ENCODE measurements at regions not wholly inside any gene's neighbourhood (a gene's known extent, or its start where the extent isn't known, plus 50 kb on each side); places are given as distances from the start of the nearest gene placed in this dataset.

- DNase-seq (ENCODE audit: low spot score, unreplicated experiment), result no peak
- H3K9me3 Mint-ChIP-seq (ENCODE audit: low read depth), result no peaks in the 10 kb centered on the region
- H3K4me3 Mint-ChIP-seq (ENCODE audit: low read depth), result no peak overlapping the region
- no peaks in the 10 kb centered on the region for H3K36me3 Mint-ChIP-seq (ENCODE audit: insufficient read depth)
- H3K27me3 Mint-ChIP-seq, result no peaks in the 10 kb centered on the region
- TF ChIP-seq, protein P1, sequence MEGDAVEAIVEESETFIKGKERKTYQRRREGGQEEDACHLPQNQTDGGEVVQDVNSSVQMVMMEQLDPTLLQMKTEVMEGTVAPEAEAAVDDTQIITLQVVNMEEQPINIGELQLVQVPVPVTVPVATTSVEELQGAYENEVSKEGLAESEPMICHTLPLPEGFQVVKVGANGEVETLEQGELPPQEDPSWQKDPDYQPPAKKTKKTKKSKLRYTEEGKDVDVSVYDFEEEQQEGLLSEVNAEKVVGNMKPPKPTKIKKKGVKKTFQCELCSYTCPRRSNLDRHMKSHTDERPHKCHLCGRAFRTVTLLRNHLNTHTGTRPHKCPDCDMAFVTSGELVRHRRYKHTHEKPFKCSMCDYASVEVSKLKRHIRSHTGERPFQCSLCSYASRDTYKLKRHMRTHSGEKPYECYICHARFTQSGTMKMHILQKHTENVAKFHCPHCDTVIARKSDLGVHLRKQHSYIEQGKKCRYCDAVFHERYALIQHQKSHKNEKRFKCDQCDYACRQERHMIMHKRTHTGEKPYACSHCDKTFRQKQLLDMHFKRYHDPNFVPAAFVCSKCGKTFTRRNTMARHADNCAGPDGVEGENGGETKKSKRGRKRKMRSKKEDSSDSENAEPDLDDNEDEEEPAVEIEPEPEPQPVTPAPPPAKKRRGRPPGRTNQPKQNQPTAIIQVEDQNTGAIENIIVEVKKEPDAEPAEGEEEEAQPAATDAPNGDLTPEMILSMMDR (IDR thresholded peaks at IDR 0.05; ENCODE audit: unreplicated experiment), result no peak
- H3K27ac Mint-ChIP-seq, result no peak overlapping the region
- H3K4me1 Mint-ChIP-seq (ENCODE audit: low read depth), result no peaks in the 10 kb centered on the region
These were observed 367.7 kb downstream of the KIF16B start for GRCh38 chr20:16205507-16205906.

GRCh38 chr20:16203096-16203495 is 370.2 kb downstream of the KIF16B start:
- Mint-ChIP-seq H3K9me3 (ENCODE audit: low read depth) (peaks cover 2% of the 10 kb centered on the region), H3K36me3 (ENCODE audit: insufficient read depth) (no peaks in the 10 kb centered on the region), H3K4me3 (ENCODE audit: low read depth) (no peak overlapping the region), H3K4me1 (ENCODE audit: low read depth) (no peaks in the 10 kb centered on the region), H3K27me3 (no peaks in the 10 kb centered on the region), H3K27ac (no peak overlapping the region)
- DNase-seq (ENCODE audit: low spot score, unreplicated experiment), result no peak
- TF ChIP-seq, protein P1 (IDR thresholded peaks at IDR 0.05; ENCODE audit: unreplicated experiment), result no peak

DNA sequence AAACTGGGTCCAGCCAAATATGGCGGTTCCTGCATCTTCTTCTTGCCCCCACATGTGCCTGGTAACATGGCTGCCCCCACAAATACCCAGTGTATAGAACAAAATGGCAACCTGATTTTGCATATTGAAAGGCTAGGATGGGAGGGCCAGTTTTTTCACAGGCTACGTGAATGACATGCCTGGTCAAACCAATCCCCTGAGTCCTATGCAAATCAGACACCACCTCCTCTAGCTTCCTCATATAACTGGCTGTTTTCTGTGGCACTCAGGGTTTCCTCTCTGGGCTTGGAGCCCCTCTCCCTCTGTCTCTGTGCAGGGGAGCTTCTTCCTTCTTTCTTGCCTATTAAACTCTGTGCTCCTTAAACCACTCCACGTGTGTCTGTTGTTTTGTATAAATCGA is 372.1 kb downstream of the KIF16B start:
- Mint-ChIP-seq H3K27ac (no peak overlapping the region), H3K4me3 (ENCODE audit: low read depth) (no peak overlapping the region), H3K4me1 (ENCODE audit: low read depth) (no peaks in the 10 kb centered on the region), H3K9me3 (ENCODE audit: low read depth) (peaks cover 2% of the 10 kb centered on the region), H3K27me3 (no peaks in the 10 kb centered on the region), H3K36me3 (ENCODE audit: insufficient read depth) (no peaks in the 10 kb centered on the region)
- TF ChIP-seq, protein P1 (IDR thresholded peaks at IDR 0.05; ENCODE audit: unreplicated experiment), result no peak
- DNase-seq (ENCODE audit: low spot score, unreplicated experiment), result no peak

- TF ChIP-seq, protein P1 (IDR thresholded peaks at IDR 0.05; ENCODE audit: unreplicated experiment), result no peak
- H3K27me3 Mint-ChIP-seq, result peaks cover under 1% of the 10 kb centered on the region
- H3K36me3 Mint-ChIP-seq (ENCODE audit: insufficient read depth), result peaks cover under 1% of the 10 kb centered on the region
- no peaks in the 10 kb centered on the region for H3K4me1 Mint-ChIP-seq (ENCODE audit: low read depth)
- H3K4me3 Mint-ChIP-seq (ENCODE audit: low read depth), result no peak overlapping the region
- DNase-seq (ENCODE audit: low spot score, unreplicated experiment), result no peak
- peaks cover 6% of the 10 kb centered on the region for H3K9me3 Mint-ChIP-seq (ENCODE audit: low read depth)
- no peak overlapping the region for H3K27ac Mint-ChIP-seq
These were observed 375.6 kb downstream of the KIF16B start for GRCh38 chr20:16197696-16198095.

- Mint-ChIP-seq H3K9me3 (ENCODE audit: low read depth) (peaks cover 8% of the 10 kb centered on the region), H3K4me1 (ENCODE audit: low read depth) (peaks cover 7% of the 10 kb centered on the region), H3K4me3 (ENCODE audit: low read depth) (no peak overlapping the region), H3K36me3 (ENCODE audit: insufficient read depth) (peaks cover 2% of the 10 kb centered on the region), H3K27me3 (peaks cover 2% of the 10 kb centered on the region), H3K27ac (no peak overlapping the region)
- DNase-seq (ENCODE audit: low spot score, unreplicated experiment), result no peak
- TF ChIP-seq, protein P1 (IDR thresholded peaks at IDR 0.05; ENCODE audit: unreplicated experiment), result no peak
These were observed 377.6 kb downstream of the KIF16B start for GRCh38 chr20:16195671-16196070.

Data from progenitor cell of endocrine pancreas (in vitro differentiated cells).